Cerebellar cortex (tissue), 1 donor: ENCODE measurements at regions not wholly inside any gene's neighbourhood (a gene's known extent, or its start where the extent isn't known, plus 50 kb on each side); places are given as distances from the start of the nearest gene placed in this dataset.

Source experiments
- DNase-seq: peaks from one replicate; pipeline ENCODE4 v3.0.0-alpha.2; 2015; ENCODE audit warnings: low spot score

GRCh38 chr22:34430386-34430785 is 510.1 kb upstream of the LARGE1 start:
- DNase-seq: no peak

- no peak for DNase-seq
These were observed 514.1 kb upstream of the LARGE1 start for GRCh38 chr22:34434371-34434770.

DNA sequence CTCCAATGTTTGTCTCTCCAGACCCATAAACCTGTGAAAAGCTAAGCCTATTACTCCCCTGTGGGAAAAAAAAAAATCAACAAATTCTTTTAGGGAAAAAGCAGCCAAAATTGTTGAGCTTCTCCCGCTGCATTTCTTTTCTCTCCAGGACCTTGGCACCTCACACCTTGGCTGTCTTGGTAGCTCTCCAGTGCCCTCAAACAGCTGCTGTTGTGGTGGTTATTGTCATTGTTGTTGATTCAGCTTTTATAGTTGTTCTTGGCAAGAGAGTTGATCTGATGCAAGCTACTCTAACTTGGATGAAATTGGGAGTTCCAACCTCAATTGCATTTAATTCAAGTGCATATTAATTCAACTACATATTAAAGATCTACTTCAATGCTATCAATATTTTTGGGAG is 516.9 kb upstream of the LARGE1 start:
- no peak for DNase-seq

GRCh38 chr22:34454598-34454997 is 534.3 kb upstream of the LARGE1 start:
- no peak for DNase-seq

DNA sequence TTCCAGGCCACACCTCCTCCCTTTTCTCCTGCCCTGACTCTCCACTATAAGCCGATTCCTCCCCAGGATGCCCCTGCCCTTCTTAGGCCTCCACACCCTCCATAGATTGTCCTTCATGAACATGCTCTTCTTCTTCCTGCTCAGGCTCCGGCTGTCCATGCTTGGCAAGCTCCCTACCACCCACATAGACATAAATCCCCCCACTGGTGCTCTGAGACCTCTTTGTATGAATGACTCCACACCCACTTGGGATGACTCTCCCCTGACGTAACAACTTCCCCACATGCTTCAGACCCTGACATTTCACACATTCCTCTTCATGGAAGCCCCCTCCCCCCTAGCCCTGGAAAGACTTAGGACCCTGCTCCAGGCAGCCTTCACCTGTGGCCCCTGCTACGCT is 542.5 kb upstream of the LARGE1 start:
- no peak for DNase-seq

DNA sequence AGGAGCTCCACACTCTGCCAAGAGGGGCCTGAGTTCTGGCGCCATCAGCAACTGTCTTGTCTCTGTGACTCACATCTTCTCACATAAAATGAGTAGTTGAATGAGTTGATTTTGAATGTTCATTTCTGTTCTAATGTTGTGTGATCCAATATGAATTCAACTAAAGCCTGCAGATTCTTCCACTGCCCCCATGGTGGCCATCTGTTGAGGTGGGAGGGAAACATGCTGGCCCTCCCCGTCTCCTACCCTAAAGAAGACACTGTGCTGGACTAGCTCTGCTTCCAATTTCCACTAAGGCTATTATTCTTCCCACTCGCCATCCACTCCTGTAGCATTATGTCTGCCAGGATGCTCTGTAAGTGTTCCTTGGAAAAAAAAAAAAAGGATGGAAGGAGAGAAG is 555.6 kb upstream of the LARGE1 start:
- no peak for DNase-seq

GRCh38 chr22:34476762-34477161 is 556.5 kb upstream of the LARGE1 start:
- no peak for DNase-seq

DNA sequence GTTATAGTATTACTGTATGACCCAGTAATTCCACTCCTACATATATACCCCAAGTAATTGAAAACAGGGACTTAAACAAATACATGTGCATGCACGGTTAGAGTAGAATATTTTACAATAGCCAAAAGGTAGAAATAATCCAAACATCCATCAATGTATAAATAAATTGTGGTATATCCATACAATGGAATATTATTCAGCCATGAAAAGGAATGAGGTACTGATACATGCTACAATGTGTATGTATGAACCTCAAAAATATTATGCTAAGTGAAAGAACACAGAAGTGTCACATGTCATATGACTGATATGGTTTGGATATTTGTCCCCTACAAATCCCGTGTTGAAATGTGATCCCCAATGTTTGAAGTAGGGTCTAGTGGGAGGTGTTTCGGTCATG is 560.8 kb upstream of the LARGE1 start:
- no peak for DNase-seq

- no peak for DNase-seq
These were observed 566.1 kb upstream of the LARGE1 start for GRCh38 chr22:34486381-34486780.

GRCh38 chr22:34489861-34490260 is 569.6 kb upstream of the LARGE1 start:
- DNase-seq: no peak

DNA sequence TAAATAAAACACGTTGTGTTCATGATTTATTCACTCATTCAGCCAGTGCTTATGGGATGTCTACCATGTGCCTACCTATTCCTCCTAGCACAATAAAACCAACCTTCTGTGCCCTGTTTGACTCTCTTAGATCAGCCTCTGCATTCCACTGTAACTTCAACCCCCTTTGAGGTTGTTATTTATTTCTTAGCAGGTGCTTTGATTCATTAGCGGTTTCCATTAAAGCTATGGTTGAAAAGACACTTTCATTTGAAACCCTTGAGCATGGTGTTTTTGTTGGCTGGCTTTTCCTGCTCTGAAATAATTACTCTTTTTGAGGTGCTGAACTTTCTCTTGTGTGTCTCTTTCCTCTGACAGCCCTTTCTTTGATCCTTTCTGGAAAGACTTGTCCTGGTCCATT is 570.6 kb upstream of the LARGE1 start:
- DNase-seq: no peak

GRCh38 chr22:34493486-34493885 is 572.5 kb upstream of the ISX start:
- DNase-seq: no peak

DNA sequence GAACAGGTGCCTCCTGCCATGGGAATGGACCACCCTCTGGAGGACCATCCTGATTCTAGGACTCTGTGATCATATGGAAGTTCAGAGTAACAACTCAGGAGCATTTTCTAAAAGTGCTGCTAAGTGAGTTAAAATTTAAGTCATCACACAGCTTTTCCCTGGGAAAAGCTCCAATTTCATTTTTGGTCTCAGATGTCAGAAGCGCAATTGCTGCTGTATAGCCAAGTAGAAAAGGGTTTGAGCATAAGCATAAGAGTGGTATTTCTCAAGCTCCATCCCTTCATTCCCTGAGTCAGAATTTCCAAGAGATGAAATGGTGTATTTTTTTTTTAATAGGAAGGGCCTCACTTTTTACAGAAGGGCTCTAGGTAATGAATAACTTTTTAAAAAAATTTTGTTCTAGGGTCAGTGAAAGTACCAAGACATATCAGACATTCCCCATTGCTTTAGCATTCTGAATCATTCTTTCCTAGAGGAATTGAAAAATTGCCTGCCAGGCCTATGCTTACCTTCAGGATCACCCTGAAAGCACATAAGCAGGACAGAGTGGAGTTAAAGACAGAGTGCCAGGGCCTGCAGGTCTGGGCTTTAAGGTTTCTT is 564.5 kb upstream of the ISX start:
- DNase-seq: no peak

DNA sequence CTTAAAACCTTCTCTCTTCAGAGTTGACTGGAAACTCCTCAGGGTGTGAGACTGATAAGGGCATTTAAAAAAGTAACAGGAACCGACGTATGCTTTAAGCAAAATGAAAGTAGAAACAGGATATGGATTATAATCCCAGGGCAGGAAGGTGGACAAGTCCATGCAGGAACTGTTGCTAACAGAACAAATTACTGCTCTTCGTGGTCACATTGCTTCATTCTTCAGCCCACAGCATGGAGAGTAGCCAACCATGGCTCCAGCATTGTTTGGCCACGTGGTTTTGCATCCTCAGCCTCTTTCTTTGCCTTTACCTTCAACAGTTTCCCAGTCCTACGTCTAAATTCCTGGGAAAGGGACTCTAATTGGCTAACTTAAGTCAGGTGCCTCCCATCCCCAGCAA is 563.1 kb upstream of the ISX start:
- no peak for DNase-seq

- DNase-seq: no peak
These were observed 557.2 kb upstream of the ISX start for GRCh38 chr22:34508797-34509196.

DNA sequence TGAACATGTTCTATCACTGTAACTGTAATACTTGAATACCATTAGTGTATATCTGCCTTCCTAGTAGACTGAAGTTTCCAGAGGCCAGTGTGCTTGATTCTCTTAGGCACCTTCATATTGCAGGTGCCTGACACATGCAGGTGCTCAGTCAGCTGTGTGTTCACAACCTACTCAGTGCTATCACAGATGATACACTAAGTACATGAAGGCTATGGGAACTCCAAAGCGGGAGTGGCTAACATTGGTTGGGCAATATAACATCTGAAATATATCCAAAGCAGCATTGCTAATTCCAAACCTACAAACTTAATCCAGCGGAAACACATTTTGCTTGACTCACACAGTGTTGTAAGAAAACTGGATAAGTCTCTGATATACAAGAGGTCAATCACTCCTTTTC is 539.3 kb upstream of the ISX start:
- DNase-seq: no peak

- DNase-seq: no peak
These were observed 531.9 kb upstream of the ISX start for GRCh38 chr22:34534101-34534500.

GRCh38 chr22:34567367-34567766 is 498.6 kb upstream of the ISX start:
- no peak for DNase-seq

- no peak for DNase-seq
These were observed 495.6 kb upstream of the ISX start for GRCh38 chr22:34570408-34570807.

DNA sequence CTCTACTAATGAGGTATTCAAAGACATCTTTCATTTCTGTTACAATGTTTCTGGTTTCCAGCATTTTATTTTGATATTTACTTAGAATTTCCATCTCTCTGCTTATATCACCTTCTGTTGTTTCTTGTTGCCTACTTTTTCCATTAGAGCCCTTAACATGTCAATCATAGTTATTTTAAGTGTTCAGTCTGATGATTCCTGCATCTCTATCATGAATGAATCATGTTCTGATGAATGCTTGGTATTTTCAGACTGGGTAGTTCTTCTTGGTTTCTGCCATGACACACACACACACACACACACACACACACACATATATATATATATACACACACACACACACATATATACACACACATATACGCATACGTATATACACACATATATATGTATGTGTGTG is 486.4 kb upstream of the ISX start:
- no peak for DNase-seq

DNA sequence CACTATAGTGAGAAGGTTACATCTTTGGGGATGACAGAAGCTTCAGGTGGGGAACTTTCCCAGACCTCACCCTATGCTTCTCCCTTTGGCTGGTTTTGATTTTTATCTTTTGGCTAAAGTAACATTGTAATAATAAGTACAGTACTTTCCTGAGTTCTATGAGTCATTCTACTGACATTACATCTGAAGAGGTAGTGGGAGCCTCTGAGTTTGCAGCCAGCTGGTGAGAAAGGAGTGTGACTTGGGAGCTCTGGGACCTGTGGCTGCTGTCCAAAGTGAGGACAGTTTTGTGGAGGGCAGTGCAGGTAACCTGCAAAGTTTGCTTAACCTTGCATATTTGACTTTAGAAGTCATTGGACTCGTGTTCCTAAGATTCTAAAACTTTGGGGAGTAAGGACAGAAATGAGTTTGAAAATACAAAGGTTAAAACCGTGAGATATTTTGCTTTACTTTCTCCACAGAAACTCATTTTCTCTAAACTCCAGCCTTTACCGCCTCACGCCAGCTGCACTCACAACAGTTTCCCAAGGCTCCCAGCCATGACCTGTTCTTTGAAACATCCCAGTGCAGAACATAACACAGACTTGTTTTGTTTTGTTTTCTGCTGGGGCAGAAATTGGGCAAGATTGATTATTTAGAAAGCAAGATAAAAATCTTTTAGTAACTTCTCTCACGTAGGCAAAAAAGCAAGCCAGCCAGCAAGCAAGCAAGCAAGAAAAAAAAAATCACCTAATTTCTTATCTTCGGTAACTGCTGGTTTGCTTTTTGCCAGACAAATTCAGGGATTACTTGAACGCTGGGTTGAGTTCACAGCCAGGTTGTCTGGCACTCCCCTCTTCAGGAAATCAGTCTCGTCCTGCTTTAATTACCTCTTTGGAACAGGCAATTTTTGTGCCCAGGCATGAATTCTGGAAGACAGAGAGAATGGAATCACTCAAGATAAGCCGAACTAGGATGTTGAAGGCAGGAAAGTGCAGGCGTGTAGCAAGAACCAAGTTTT is 478.3 kb upstream of the ISX start:
- no peak for DNase-seq

DNA sequence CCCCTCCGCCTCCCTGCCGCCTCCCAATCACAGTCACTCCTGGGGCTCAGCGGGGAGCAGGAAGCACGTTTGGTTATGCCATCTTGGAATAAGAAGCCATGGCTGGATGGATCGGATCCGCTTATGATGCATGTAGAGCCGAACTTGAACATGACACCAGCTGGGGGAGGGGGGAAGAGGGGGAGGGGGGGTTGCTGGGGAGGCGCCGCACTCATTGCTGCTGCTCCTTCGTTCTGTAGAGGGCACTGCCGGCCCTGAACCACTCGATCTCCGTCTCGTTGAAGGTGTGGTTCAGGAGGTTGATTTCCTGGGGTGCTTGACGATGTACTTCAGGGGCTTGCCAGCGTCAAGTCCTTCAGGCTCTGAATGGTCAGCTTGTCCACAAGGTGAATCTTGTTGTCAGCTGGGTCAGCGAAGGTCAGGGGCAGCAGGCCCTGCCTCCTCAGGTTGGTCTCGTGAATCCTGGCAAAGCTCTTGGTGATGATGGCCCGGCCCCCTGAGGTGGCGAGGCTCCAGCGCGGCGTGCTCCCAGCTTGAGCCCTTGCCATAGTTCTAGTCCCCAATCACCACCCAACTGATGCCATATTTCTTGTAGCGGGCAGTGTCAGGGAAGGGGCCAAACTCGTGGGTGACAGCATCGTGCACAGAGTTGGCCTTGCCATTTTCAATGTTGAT is 476.9 kb upstream of the ISX start:
- no peak for DNase-seq

GRCh38 chr22:34592123-34592740 is 473.7 kb upstream of the ISX start:
- no peak for DNase-seq
